ENCODE measurements at regions not wholly inside any gene's neighbourhood (a gene's known extent, or its start where the extent isn't known, plus 50 kb on each side); places are given as distances from the start of the nearest gene placed in this dataset.

GRCh38 chr13:44220948-44221347 lies 152.7 kb upstream of the SERP2 start:
- H4K20me1 ChIP-seq = no peaks in the 10 kb centered on the region
- peaks cover 14 to 52% (median 39%) of the 10 kb centered on the region in 10 experiments; a peak in 17 of 20 replicates for H3K4me1 ChIP-seq
- H3K4me3 ChIP-seq = peak overlapping the region in 1 of 10 experiments; percentile 17; a peak in 1 of 20 replicates
- peak overlapping the region in 4 of 11 experiments; percentile 56 to 82 (median 76); a peak in 8 of 22 replicates for H3K9ac ChIP-seq
- peak overlapping the region in 6 of 11 experiments; percentile 0 to 95 (median 83); a peak in 10 of 22 replicates for H3K27ac ChIP-seq
- H3K9me3 ChIP-seq (replicated peaks in 1 of 11) = peaks cover 0 to 20% (median 13%) of the 10 kb centered on the region in 11 experiments; a peak in 17 of 22 replicates
- no peaks in the 10 kb centered on the region for H3K27me3 ChIP-seq
- no peaks in the 10 kb centered on the region for H3K36me3 ChIP-seq
- peak in 4 of 11 experiments; percentile 50 to 97 (median 90); a peak in 7 of 22 replicates for TF ChIP-seq Cebpa-rat (IDR thresholded peaks at IDR 0.05)
- H3K4me2 ChIP-seq = peak overlapping the region in 9 of 11 experiments; percentile 49 to 82 (median 77); a peak in 17 of 22 replicates

DNA sequence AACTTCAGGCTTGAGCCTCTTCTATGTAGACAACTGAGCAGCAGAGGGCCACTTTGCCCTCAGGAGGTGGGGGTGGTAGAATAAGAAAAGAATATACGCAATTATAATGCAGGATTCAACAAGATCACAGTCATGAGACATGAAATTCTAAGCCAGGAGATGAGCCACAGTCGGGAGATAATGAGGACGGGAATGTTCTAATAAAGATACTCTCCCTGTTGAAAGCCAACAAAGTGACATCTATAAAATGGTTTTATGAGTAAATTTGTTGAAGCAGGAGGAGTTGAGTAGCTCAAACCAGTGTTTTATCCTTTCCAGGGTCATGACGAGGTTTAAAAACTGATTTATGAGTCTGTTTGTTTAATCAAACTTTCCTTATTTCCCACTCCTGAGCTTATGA lies 152.0 kb upstream of the SERP2 start:
- H3K9ac ChIP-seq = peak overlapping the region in 4 of 11 experiments; percentile 55 to 80 (median 61); a peak in 6 of 22 replicates
- H3K4me3 ChIP-seq = 0 out of 20 replicates have a peak overlapping the region, but pooled peaks of 1 of the 10 experiments have one; percentile 17
- peaks cover 0 to 24% (median 19%) of the 10 kb centered on the region in 11 experiments; a peak in 17 of 22 replicates for H3K9me3 ChIP-seq (replicated peaks in 1 of 11)
- no peaks in the 10 kb centered on the region for H3K27me3 ChIP-seq
- TF ChIP-seq Cebpa-rat (IDR thresholded peaks at IDR 0.05) = no peak
- peaks cover 14 to 52% (median 39%) of the 10 kb centered on the region in 10 experiments; a peak in 17 of 20 replicates for H3K4me1 ChIP-seq
- H3K4me2 ChIP-seq = peak overlapping the region in 8 of 11 experiments; percentile 60 to 82 (median 78); a peak in 15 of 22 replicates
- peak overlapping the region in 5 of 11 experiments; percentile 5 to 95 (median 88); a peak in 8 of 22 replicates for H3K27ac ChIP-seq
- no peaks in the 10 kb centered on the region for H3K36me3 ChIP-seq
- H4K20me1 ChIP-seq = no peaks in the 10 kb centered on the region

- peak overlapping the region in 2 of 11 experiments; percentile 32 to 95; a peak in 2 of 22 replicates for H3K27ac ChIP-seq
- H3K27me3 ChIP-seq = no peaks in the 10 kb centered on the region
- peaks cover 7 to 39% (median 29%) of the 10 kb centered on the region in 11 experiments; a peak in 21 of 22 replicates for H3K9me3 ChIP-seq (replicated peaks in 1 of 11)
- H4K20me1 ChIP-seq = no peaks in the 10 kb centered on the region
- H3K36me3 ChIP-seq = no peaks in the 10 kb centered on the region
- no peak overlapping the region for H3K4me3 ChIP-seq
- H3K4me2 ChIP-seq = peak overlapping the region in 2 of 11 experiments; percentile 9 to 21; a peak in 3 of 22 replicates
- no peak overlapping the region for H3K9ac ChIP-seq
- H3K4me1 ChIP-seq = peaks cover 14 to 51% (median 39%) of the 10 kb centered on the region in 10 experiments; a peak in 17 of 20 replicates
- TF ChIP-seq Cebpa-rat (IDR thresholded peaks at IDR 0.05) = no peak
Observed at GRCh38 chr13:44223770-44224444, 149.7 kb upstream of the SERP2 start.

- no peaks in the 10 kb centered on the region for H4K20me1 ChIP-seq
- H3K27me3 ChIP-seq = 0 out of 22 replicates have a peak, but pooled peaks cover 0 to 3% (median 0%) of the 10 kb centered on the region in 11 experiments
- H3K4me1 ChIP-seq = peaks cover 10 to 51% (median 39%) of the 10 kb centered on the region in 10 experiments; a peak in 17 of 20 replicates
- H3K9me3 ChIP-seq (replicated peaks in 1 of 11) = peaks cover 7 to 39% (median 29%) of the 10 kb centered on the region in 11 experiments; a peak in 21 of 22 replicates
- H3K27ac ChIP-seq = peak overlapping the region in 2 of 11 experiments; percentile 32 to 95; a peak in 2 of 22 replicates
- H3K4me3 ChIP-seq = no peak overlapping the region
- TF ChIP-seq Cebpa-rat (IDR thresholded peaks at IDR 0.05) = no peak
- no peaks in the 10 kb centered on the region for H3K36me3 ChIP-seq
- H3K4me2 ChIP-seq = peak overlapping the region in 4 of 11 experiments; percentile 9 to 25 (median 18); a peak in 6 of 22 replicates
- no peak overlapping the region for H3K9ac ChIP-seq
Observed at GRCh38 chr13:44224450-44225149, 149.0 kb upstream of the SERP2 start.

DNA sequence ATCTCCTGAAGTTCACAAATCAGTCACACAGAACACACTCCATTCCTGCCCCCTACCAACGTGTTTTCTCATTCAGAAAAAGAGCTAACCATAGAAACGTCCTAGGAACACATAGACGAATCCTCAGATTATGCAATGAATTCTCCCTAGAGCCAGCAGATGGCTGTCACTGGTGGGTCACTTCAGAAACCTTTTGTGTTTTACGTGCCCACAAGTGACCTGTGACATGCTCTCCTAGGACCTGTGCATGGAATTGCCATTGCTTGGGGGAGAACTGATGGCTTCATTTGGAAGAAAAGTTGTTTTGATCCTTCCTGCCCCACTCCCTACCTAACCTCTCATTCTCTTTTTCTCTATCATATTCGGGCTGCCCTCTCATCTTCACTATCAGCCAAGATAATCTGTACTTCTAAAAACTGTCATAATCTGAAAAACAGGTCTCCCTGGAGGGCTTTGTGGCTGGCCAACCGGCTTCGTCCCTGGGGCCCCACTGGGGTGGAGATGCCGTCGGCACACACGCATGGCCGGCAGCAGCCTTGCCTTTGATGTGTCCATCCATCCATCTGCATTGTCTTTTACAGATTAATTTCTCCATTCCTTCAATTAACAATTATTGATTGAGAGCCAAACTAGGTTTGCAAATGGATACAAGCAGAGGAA lies 144.1 kb upstream of the SERP2 start:
- Histone ChIP-seq H3K9ac (peak overlapping the region in 1 of 11 experiments; percentile 10; a peak in 1 of 22 replicates), H3K9me3 (replicated peaks in 1 of 11) (peaks cover 7 to 37% (median 34%) of the 10 kb centered on the region in 11 experiments; a peak in 21 of 22 replicates)
- peak in 1 of 11 experiments; percentile 46; a peak in 1 of 22 replicates for TF ChIP-seq Cebpa-rat (IDR thresholded peaks at IDR 0.05)

GRCh38 chr13:44230071-44230470 lies 143.6 kb upstream of the SERP2 start:
- no peak overlapping the region; a peak in 1 of 22 replicates for H3K9ac ChIP-seq
- 0 out of 22 replicates have a peak, but pooled peaks cover 0 to 4% (median 0%) of the 10 kb centered on the region in 11 experiments for H3K27me3 ChIP-seq
- H3K36me3 ChIP-seq = no peaks in the 10 kb centered on the region
- H4K20me1 ChIP-seq = no peaks in the 10 kb centered on the region
- peak overlapping the region in 8 of 11 experiments; percentile 42 to 81 (median 76); a peak in 15 of 22 replicates for H3K4me2 ChIP-seq
- no peak for TF ChIP-seq Cebpa-rat (IDR thresholded peaks at IDR 0.05)
- peaks cover 18 to 50% (median 40%) of the 10 kb centered on the region in 10 experiments for H3K4me1 ChIP-seq
- H3K27ac ChIP-seq = peak overlapping the region in 3 of 11 experiments; percentile 39 to 61 (median 48); a peak in 3 of 22 replicates
- H3K9me3 ChIP-seq (replicated peaks in 1 of 11) = peaks cover 7 to 37% (median 33%) of the 10 kb centered on the region in 11 experiments; a peak in 21 of 22 replicates
- H3K4me3 ChIP-seq = no peak overlapping the region

More for the DNA sequence above, 144.1 kb upstream of the SERP2 start:
- Histone ChIP-seq H3K4me1 (peaks cover 13 to 48% (median 38%) of the 10 kb centered on the region in 10 experiments), H3K27me3 (0 out of 22 replicates have a peak, but pooled peaks cover 0 to 4% (median 0%) of the 10 kb centered on the region in 11 experiments), H3K36me3 (no peaks in the 10 kb centered on the region), H4K20me1 (no peaks in the 10 kb centered on the region), H3K27ac (peak overlapping the region in 3 of 11 experiments; percentile 39 to 61 (median 48); a peak in 5 of 22 replicates), H3K4me2 (peak overlapping the region in 9 of 11 experiments; percentile 2 to 81 (median 75); a peak in 17 of 22 replicates), H3K4me3 (no peak overlapping the region)

DNA sequence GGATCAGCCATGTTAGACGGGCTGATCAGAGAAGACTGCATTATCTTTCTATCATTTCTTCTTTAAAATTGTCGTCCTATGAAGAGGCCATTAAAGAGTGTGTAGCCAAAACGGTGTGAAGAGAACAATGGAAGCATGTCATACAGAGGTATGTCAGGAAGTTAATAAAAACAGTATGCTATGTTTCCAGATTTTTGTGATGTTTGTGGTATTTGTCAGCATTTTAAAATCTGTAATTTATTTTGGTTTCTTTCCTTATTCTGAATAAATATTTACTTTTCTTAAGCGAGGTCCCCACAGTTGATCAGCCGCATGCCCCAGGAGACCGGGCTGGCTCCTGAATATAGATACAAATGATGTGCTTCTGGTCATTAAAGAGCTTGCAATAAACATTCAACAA lies 142.9 kb upstream of the SERP2 start:
- no peaks in the 10 kb centered on the region for H3K36me3 ChIP-seq
- H3K4me2 ChIP-seq = peak overlapping the region in 1 of 11 experiments; percentile 75; a peak in 1 of 22 replicates
- peak overlapping the region in 1 of 11 experiments; percentile 48; a peak in 1 of 22 replicates for H3K27ac ChIP-seq
- no peak overlapping the region for H3K4me3 ChIP-seq
- H3K9ac ChIP-seq = no peak overlapping the region
- peaks cover 25 to 57% (median 47%) of the 10 kb centered on the region in 10 experiments for H3K4me1 ChIP-seq
- H3K9me3 ChIP-seq (replicated peaks in 1 of 11) = peaks cover 7 to 30% (median 27%) of the 10 kb centered on the region in 11 experiments; a peak in 18 of 22 replicates
- no peaks in the 10 kb centered on the region for H4K20me1 ChIP-seq
- no peak for TF ChIP-seq Cebpa-rat (IDR thresholded peaks at IDR 0.05)
- 0 out of 22 replicates have a peak, but pooled peaks cover 0 to 4% (median 0%) of the 10 kb centered on the region in 11 experiments for H3K27me3 ChIP-seq
